VCaP (cell line): ENCODE measurements at regions not wholly inside any gene's neighbourhood (a gene's known extent, or its start where the extent isn't known, plus 50 kb on each side); places are given as distances from the start of the nearest gene placed in this dataset.

ENCODE experiments used
- H3K27ac ChIP-seq: fragments of 450-650 bp; 2 replicates; pipeline ENCODE4 v1.5.1; 2017
- CTCF ChIP-seq: fragments of 450-650 bp; conservative IDR thresholded peaks from 2 replicates; pipeline ENCODE4 v1.5.1; 2017; ENCODE audit warnings: mild to moderate bottlenecking, moderate library complexity

GRCh38 chr12:30417697-30418231, 277.9 kb downstream of the IPO8 start:
- no peak overlapping the region for H3K27ac ChIP-seq
- TF ChIP-seq CTCF = no peak

GRCh38 chr12:30416631-30417030, 279.0 kb downstream of the IPO8 start:
- TF ChIP-seq CTCF = no peak

GRCh38 chr12:30415777-30416176, 279.9 kb downstream of the IPO8 start:
- TF ChIP-seq CTCF = no peak
- no peak overlapping the region for H3K27ac ChIP-seq

More at GRCh38 chr12:30416631-30417030, 279.0 kb downstream of the IPO8 start:
- H3K27ac ChIP-seq = no peak overlapping the region

GRCh38 chr12:30414507-30414906, 281.2 kb downstream of the IPO8 start:
- H3K27ac ChIP-seq = no peak overlapping the region
- TF ChIP-seq CTCF = no peak

GRCh38 chr12:30400349-30400748, 295.3 kb downstream of the IPO8 start:
- H3K27ac ChIP-seq = no peak overlapping the region

GRCh38 chr12:30399859-30400258, 295.8 kb downstream of the IPO8 start:
- no peak overlapping the region for H3K27ac ChIP-seq
- TF ChIP-seq CTCF = no peak

More at GRCh38 chr12:30400349-30400748, 295.3 kb downstream of the IPO8 start:
- no peak for TF ChIP-seq CTCF

GRCh38 chr12:30396576-30396975, 299.1 kb downstream of the IPO8 start:
- H3K27ac ChIP-seq = no peak overlapping the region
- no peak for TF ChIP-seq CTCF
